Right atrium auricular region (tissue), 2 donors: ENCODE measurements at regions not wholly inside any gene's neighbourhood (a gene's known extent, or its start where the extent isn't known, plus 50 kb on each side); places are given as distances from the start of the nearest gene placed in this dataset.

Experiments
- DNase-seq: peaks from one replicate; pipeline ENCODE4 v3.0.0-alpha.2; 2019; ENCODE audit warnings: low spot score
- H3K27ac ChIP-seq, 2 donors: fragments of 200-600 bp; sonication (generic); 1 replicate in 1 of 2; 2 replicates in 1 of 2; pipeline ENCODE4 v1.5.1; 2016 to 2019
- H3K27me3 ChIP-seq, 2 donors: fragments of 200-600 bp; sonication (generic); one replicate each; pipeline versions ENCODE4 v1.5.1 to v1.6.0; 2017 to 2019
- H3K36me3 ChIP-seq: fragments of 200-600 bp; sonication (generic); one replicate; pipeline ENCODE4 v1.5.1; 2016
- H3K4me1 ChIP-seq, 2 donors: fragments of 200-600 bp; sonication (generic); one replicate each; pipeline versions ENCODE4 v1.5.1 to v1.6.0; 2017 to 2019
- H3K4me3 ChIP-seq, 2 donors: fragments of 200-600 bp; sonication (generic); 1 replicate in 1 of 2; 2 replicates in 1 of 2; pipeline ENCODE4 v1.5.1; 2017 to 2019; ENCODE audit warnings: mild to moderate bottlenecking in 1 of 2, moderate library complexity in 1 of 2
- H3K9me3 ChIP-seq, 2 donors: fragments of 200-600 bp; sonication (generic); one replicate each; pipeline ENCODE4 v1.5.1; 2019
- CTCF ChIP-seq, 2 donors: fragments of 200-600 bp; sonication (generic); IDR thresholded peaks; one replicate each; pipeline ENCODE4 v1.5.1; 2019; ENCODE audit warnings: antibody characterized with exemption in 2 of 2

GRCh38 chr9:87390361-87390760 is 107.3 kb upstream of the DAPK1 start:
- no peak overlapping the region for H3K4me3 ChIP-seq
- no peaks in the 10 kb centered on the region for H3K27me3 ChIP-seq
- H3K36me3 ChIP-seq, result no peaks in the 10 kb centered on the region
- no peaks in the 10 kb centered on the region for H3K4me1 ChIP-seq
- no peak for DNase-seq
- H3K27ac ChIP-seq, result no peak overlapping the region
- TF ChIP-seq CTCF (IDR thresholded peaks at IDR 0.05), result no peak
- H3K9me3 ChIP-seq, result no peaks in the 10 kb centered on the region

- H3K4me1 ChIP-seq, result no peaks in the 10 kb centered on the region
- no peak for DNase-seq
- no peaks in the 10 kb centered on the region for H3K9me3 ChIP-seq
- no peak overlapping the region for H3K27ac ChIP-seq
- H3K4me3 ChIP-seq, result no peak overlapping the region
- no peak for TF ChIP-seq CTCF (IDR thresholded peaks at IDR 0.05)
- H3K27me3 ChIP-seq, result no peaks in the 10 kb centered on the region
- no peaks in the 10 kb centered on the region for H3K36me3 ChIP-seq
Observed at GRCh38 chr9:87392086-87392485, 105.6 kb upstream of the DAPK1 start.

- Histone ChIP-seq H3K27ac (no peak overlapping the region), H3K4me3 (no peak overlapping the region), H3K36me3 (no peaks in the 10 kb centered on the region), H3K9me3 (no peaks in the 10 kb centered on the region), H3K4me1 (no peaks in the 10 kb centered on the region), H3K27me3 (no peaks in the 10 kb centered on the region)
- DNase-seq, result no peak
- no peak for TF ChIP-seq CTCF (IDR thresholded peaks at IDR 0.05)
Observed at GRCh38 chr9:87393706-87394230, 103.9 kb upstream of the DAPK1 start.

- no peak for TF ChIP-seq CTCF (IDR thresholded peaks at IDR 0.05)
- no peak for DNase-seq
- no peak overlapping the region for H3K27ac ChIP-seq
- H3K36me3 ChIP-seq, result no peaks in the 10 kb centered on the region
- no peaks in the 10 kb centered on the region for H3K27me3 ChIP-seq
- H3K4me3 ChIP-seq, result no peak overlapping the region
- no peaks in the 10 kb centered on the region for H3K4me1 ChIP-seq
- H3K9me3 ChIP-seq, result no peaks in the 10 kb centered on the region
Observed at GRCh38 chr9:87395804-87396479, 101.7 kb upstream of the DAPK1 start.

GRCh38 chr9:87401681-87402080 is 96.0 kb upstream of the DAPK1 start:
- no peaks in the 10 kb centered on the region for H3K9me3 ChIP-seq
- no peak overlapping the region for H3K4me3 ChIP-seq
- no peak for TF ChIP-seq CTCF (IDR thresholded peaks at IDR 0.05)
- no peaks in the 10 kb centered on the region for H3K36me3 ChIP-seq
- no peak overlapping the region for H3K27ac ChIP-seq
- H3K4me1 ChIP-seq, result no peaks in the 10 kb centered on the region
- no peak for DNase-seq
- no peaks in the 10 kb centered on the region for H3K27me3 ChIP-seq

- H3K4me3 ChIP-seq, result no peak overlapping the region
- TF ChIP-seq CTCF (IDR thresholded peaks at IDR 0.05), result no peak
Observed at GRCh38 chr9:87402537-87402936, 95.1 kb upstream of the DAPK1 start.

More at GRCh38 chr9:87402537-87402936, 95.1 kb upstream of the DAPK1 start:
- H3K9me3 ChIP-seq, result no peaks in the 10 kb centered on the region
- no peaks in the 10 kb centered on the region for H3K36me3 ChIP-seq
- no peaks in the 10 kb centered on the region for H3K4me1 ChIP-seq
- DNase-seq, result no peak
- H3K27me3 ChIP-seq, result no peaks in the 10 kb centered on the region
- no peak overlapping the region for H3K27ac ChIP-seq
